ENCODE measurements at regions not wholly inside any gene's neighbourhood (a gene's known extent, or its start where the extent isn't known, plus 50 kb on each side); places are given as distances from the start of the nearest gene placed in this dataset.
"Not testable (repeated sequence)": the region's sequence is repeated elsewhere in the genome, so short reads cannot be mapped to it uniquely, and the experiment has no call there.

DNA sequence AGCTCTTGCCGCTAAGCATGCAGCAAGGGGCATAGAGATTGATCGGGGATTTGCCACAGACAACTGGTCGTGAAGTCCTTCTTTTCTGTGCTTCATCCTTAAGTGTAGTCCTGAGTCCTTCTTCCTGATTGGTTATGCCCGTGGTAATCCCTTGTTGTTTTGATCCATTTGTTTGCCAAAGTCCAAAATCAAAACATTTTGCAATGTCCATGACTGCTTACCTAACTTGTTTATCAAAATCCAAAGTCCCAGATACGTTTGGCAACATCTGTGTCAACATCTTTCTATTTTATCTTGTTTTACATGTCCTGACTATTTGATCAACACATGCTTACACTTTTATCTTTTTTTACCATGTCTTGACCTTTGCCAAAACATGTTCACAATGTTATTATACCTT is 229.0 kb upstream of the ZNF804A start:
- H3K9ac ChIP-seq (ENCODE audit: low read depth, low read length) = no peak overlapping the region
- peaks cover 13% of the 10 kb centered on the region; the same call in 1 of the 2 replicates for H3K4me1 ChIP-seq (ENCODE audit: insufficient read depth, low read length)
- no peaks in the 10 kb centered on the region; the same call in 1 of the 2 replicates for H3K9me3 ChIP-seq (ENCODE audit: insufficient read depth, low read depth, low read length)
- H3K27me3 ChIP-seq (ENCODE audit: insufficient read depth, low read length) = no peaks in the 10 kb centered on the region
- H3K27ac ChIP-seq (ENCODE audit: low read length) = no peak overlapping the region
- H3K36me3 ChIP-seq (ENCODE audit: insufficient read depth, low read depth, low read length) = no peaks in the 10 kb centered on the region
- H3K4me3 ChIP-seq (ENCODE audit: low read length) = no peak overlapping the region

GRCh38 chr2:184370954-184371353 is 227.4 kb upstream of the ZNF804A start:
- no peaks in the 10 kb centered on the region for H3K27me3 ChIP-seq (ENCODE audit: insufficient read depth, low read length)
- H3K36me3 ChIP-seq (ENCODE audit: insufficient read depth, low read depth, low read length) = no peaks in the 10 kb centered on the region
- no peaks in the 10 kb centered on the region; the same call in 1 of the 2 replicates for H3K9me3 ChIP-seq (ENCODE audit: insufficient read depth, low read depth, low read length)
- no peak overlapping the region for H3K9ac ChIP-seq (ENCODE audit: low read depth, low read length)
- H3K4me1 ChIP-seq (ENCODE audit: insufficient read depth, low read length) = peaks cover 13% of the 10 kb centered on the region; the same call in 1 of the 2 replicates
- H3K4me3 ChIP-seq (ENCODE audit: low read length) = no peak overlapping the region
- no peak overlapping the region for H3K27ac ChIP-seq (ENCODE audit: low read length)

DNA sequence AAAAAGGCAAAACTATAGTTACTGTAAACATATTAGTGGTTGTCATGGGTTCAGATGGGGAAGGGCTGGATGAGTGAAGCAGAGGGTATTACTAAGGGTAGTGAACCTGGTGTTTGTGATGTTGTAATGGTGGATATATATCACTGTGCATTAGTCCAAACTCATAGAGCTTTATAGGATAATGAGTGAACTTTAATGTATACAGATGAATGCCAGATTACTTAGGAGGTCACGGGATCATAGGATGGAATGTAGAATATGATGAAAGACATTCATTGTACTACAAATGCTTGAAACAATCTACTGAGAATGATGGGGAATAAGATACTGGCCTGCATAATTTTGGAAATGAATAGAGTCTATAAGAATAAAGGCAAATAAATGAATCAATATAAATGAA is 226.7 kb upstream of the ZNF804A start:
- no peaks in the 10 kb centered on the region for H3K27me3 ChIP-seq (ENCODE audit: insufficient read depth, low read length)
- no peak overlapping the region for H3K4me3 ChIP-seq (ENCODE audit: low read length)
- no peak overlapping the region for H3K9ac ChIP-seq (ENCODE audit: low read depth, low read length)
- H3K9me3 ChIP-seq (ENCODE audit: insufficient read depth, low read depth, low read length) = no peaks in the 10 kb centered on the region; the same call in 1 of the 2 replicates
- no peak overlapping the region for H3K27ac ChIP-seq (ENCODE audit: low read length)
- H3K36me3 ChIP-seq (ENCODE audit: insufficient read depth, low read depth, low read length) = no peaks in the 10 kb centered on the region
- H3K4me1 ChIP-seq (ENCODE audit: insufficient read depth, low read length) = peaks cover 13% of the 10 kb centered on the region; the same call in 1 of the 2 replicates

DNA sequence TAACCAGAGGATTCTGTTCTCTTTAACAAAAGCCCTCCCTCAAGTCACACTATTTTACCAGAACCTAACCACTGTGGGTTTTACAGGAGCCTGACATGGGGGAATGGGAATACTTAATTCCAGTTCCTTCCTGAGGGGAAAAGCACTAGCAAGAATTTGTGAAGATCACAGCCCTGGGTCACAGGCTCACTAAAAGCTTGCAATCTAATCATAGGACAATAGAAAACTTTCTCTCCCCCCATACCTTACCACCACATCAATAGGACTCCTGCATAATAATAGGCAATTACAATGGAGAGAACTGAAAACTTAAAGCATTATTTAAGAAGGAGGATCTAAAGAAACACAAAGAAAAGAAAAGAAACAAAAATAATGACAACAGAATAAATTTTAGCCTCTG is 225.8 kb upstream of the ZNF804A start:
- Histone ChIP-seq H3K9ac (ENCODE audit: low read depth, low read length) (no peak overlapping the region), H3K4me1 (ENCODE audit: insufficient read depth, low read length) (peaks cover 13% of the 10 kb centered on the region; the same call in 1 of the 2 replicates), H3K27ac (ENCODE audit: low read length) (no peak overlapping the region), H3K27me3 (ENCODE audit: insufficient read depth, low read length) (no peaks in the 10 kb centered on the region), H3K36me3 (ENCODE audit: insufficient read depth, low read depth, low read length) (no peaks in the 10 kb centered on the region), H3K4me3 (ENCODE audit: low read length) (no peak overlapping the region), H3K9me3 (ENCODE audit: insufficient read depth, low read depth, low read length) (no peaks in the 10 kb centered on the region; the same call in 1 of the 2 replicates)

- Histone ChIP-seq H3K36me3 (ENCODE audit: insufficient read depth, low read depth, low read length) (no peaks in the 10 kb centered on the region), H3K27ac (ENCODE audit: low read length) (no peak overlapping the region), H3K9ac (ENCODE audit: low read depth, low read length) (no peak overlapping the region), H3K9me3 (ENCODE audit: insufficient read depth, low read depth, low read length) (no peaks in the 10 kb centered on the region), H3K4me1 (ENCODE audit: insufficient read depth, low read length) (no peaks in the 10 kb centered on the region), H3K27me3 (ENCODE audit: insufficient read depth, low read length) (no peaks in the 10 kb centered on the region), H3K4me3 (ENCODE audit: low read length) (no peak overlapping the region)
Measured at GRCh38 chr2:184394642-184395041, 203.7 kb upstream of the ZNF804A start.

GRCh38 chr2:184402381-184402780 is 195.9 kb upstream of the ZNF804A start:
- H3K4me3 ChIP-seq (ENCODE audit: low read length) = no peak overlapping the region
- no peak overlapping the region for H3K27ac ChIP-seq (ENCODE audit: low read length)
- H3K9ac ChIP-seq (ENCODE audit: low read depth, low read length) = no peak overlapping the region
- H3K27me3 ChIP-seq (ENCODE audit: insufficient read depth, low read length) = no peaks in the 10 kb centered on the region
- no peaks in the 10 kb centered on the region for H3K36me3 ChIP-seq (ENCODE audit: insufficient read depth, low read depth, low read length)
- no peaks in the 10 kb centered on the region for H3K4me1 ChIP-seq (ENCODE audit: insufficient read depth, low read length)
- H3K9me3 ChIP-seq (ENCODE audit: insufficient read depth, low read depth, low read length) = peaks cover 6% of the 10 kb centered on the region; the same call in 1 of the 2 replicates

DNA sequence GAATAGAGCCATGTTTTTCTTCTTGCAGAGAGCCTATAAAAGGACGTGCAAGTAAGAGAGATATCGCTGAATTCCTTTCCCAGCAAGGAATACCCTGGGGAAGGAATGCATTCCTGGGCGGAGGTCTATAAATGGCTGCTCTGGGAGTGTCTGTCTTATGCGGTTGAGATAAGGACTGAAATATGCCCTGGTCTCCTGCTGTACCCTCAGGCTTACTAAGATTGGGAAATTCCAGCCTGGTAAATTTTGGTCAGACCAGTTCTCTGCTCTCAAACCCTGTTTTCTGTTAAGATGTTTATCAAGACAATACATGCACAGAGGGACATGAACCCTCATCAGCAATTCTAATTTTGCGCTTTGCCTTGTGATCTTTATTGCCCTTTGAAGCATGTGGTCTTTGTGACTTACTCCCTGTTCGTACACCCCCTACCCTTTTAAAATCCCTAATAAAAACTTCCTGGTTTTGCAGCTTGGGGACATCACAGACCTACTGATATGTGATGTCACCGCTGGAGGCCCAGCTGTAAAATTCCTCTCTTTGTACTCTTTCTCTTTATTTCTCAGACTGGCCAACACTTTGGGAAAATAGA is 191.2 kb upstream of the ZNF804A start:
- H3K9ac ChIP-seq (ENCODE audit: low read depth, low read length); H3K36me3 ChIP-seq (ENCODE audit: insufficient read depth, low read depth, low read length); H3K27me3 ChIP-seq (ENCODE audit: insufficient read depth, low read length); H3K27ac ChIP-seq (ENCODE audit: low read length); H3K4me1 ChIP-seq (ENCODE audit: insufficient read depth, low read length); H3K4me3 ChIP-seq (ENCODE audit: low read length): not testable (repeated sequence)
- H3K9me3 ChIP-seq (ENCODE audit: insufficient read depth, low read depth, low read length) = peaks cover 14% of the 10 kb centered on the region

GRCh38 chr2:184410160-184410559 is 188.2 kb upstream of the ZNF804A start:
- Histone ChIP-seq H3K27me3 (ENCODE audit: insufficient read depth, low read length) (no peaks in the 10 kb centered on the region), H3K4me1 (ENCODE audit: insufficient read depth, low read length) (no peaks in the 10 kb centered on the region), H3K4me3 (ENCODE audit: low read length) (no peak overlapping the region), H3K9ac (ENCODE audit: low read depth, low read length) (no peak overlapping the region), H3K9me3 (ENCODE audit: insufficient read depth, low read depth, low read length) (peaks cover 14% of the 10 kb centered on the region), H3K27ac (ENCODE audit: low read length) (no peak overlapping the region), H3K36me3 (ENCODE audit: insufficient read depth, low read depth, low read length) (no peaks in the 10 kb centered on the region)

DNA sequence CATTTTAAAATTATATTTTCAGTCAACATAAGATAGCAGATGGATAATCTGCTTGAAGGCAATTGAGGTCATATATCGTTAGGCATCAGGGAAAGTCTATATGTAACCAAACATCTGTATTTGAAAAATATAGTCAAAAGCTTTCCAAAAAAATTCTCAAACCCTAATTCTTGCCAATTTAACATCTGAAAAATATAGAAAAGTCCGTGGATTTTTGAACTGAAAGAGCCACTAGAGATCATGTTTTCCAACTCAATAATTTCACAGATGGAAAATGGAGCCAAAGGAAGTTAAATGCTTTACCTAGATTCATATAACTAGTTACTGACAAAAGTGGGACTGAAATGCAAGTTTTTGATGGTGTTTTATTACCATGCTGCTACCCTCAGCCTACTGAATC is 185.1 kb upstream of the ZNF804A start:
- H3K4me1 ChIP-seq (ENCODE audit: insufficient read depth, low read length) = no peaks in the 10 kb centered on the region
- no peak overlapping the region for H3K4me3 ChIP-seq (ENCODE audit: low read length)
- no peaks in the 10 kb centered on the region for H3K9me3 ChIP-seq (ENCODE audit: insufficient read depth, low read depth, low read length)
- H3K9ac ChIP-seq (ENCODE audit: low read depth, low read length) = no peak overlapping the region
- no peak overlapping the region for H3K27ac ChIP-seq (ENCODE audit: low read length)
- no peaks in the 10 kb centered on the region for H3K36me3 ChIP-seq (ENCODE audit: insufficient read depth, low read depth, low read length)
- H3K27me3 ChIP-seq (ENCODE audit: insufficient read depth, low read length) = no peaks in the 10 kb centered on the region

DNA sequence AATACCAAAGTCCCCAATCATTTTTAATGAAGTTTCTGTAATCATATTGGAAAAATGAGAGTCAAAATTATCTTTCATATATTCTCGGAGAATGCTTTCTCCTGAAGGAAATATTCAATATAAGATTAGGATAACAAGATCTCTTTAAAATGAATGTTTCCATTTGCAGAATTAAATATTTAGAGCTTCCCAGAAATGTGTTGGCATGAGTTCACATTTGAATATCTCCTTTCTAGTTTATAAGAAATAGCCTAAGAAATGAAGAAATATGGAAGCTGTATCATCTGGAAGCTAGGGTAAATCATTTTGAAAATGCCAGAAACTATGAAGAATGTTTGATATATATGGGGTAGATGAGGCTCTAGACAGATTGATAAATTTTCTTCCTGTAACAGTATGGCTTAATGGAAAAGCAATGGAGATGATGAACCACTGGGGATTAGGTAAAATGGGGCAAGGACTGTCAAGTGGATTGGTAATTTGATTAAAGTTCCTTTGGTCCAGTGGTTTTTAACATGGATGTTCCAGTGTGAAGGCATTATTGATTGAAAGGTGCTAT is 184.6 kb upstream of the ZNF804A start:
- no peaks in the 10 kb centered on the region for H3K36me3 ChIP-seq (ENCODE audit: insufficient read depth, low read depth, low read length)
- no peaks in the 10 kb centered on the region for H3K4me1 ChIP-seq (ENCODE audit: insufficient read depth, low read length)
- no peak overlapping the region for H3K9ac ChIP-seq (ENCODE audit: low read depth, low read length)
- no peaks in the 10 kb centered on the region for H3K27me3 ChIP-seq (ENCODE audit: insufficient read depth, low read length)
- no peaks in the 10 kb centered on the region for H3K9me3 ChIP-seq (ENCODE audit: insufficient read depth, low read depth, low read length)
- no peak overlapping the region for H3K4me3 ChIP-seq (ENCODE audit: low read length)
- no peak overlapping the region for H3K27ac ChIP-seq (ENCODE audit: low read length)

DNA sequence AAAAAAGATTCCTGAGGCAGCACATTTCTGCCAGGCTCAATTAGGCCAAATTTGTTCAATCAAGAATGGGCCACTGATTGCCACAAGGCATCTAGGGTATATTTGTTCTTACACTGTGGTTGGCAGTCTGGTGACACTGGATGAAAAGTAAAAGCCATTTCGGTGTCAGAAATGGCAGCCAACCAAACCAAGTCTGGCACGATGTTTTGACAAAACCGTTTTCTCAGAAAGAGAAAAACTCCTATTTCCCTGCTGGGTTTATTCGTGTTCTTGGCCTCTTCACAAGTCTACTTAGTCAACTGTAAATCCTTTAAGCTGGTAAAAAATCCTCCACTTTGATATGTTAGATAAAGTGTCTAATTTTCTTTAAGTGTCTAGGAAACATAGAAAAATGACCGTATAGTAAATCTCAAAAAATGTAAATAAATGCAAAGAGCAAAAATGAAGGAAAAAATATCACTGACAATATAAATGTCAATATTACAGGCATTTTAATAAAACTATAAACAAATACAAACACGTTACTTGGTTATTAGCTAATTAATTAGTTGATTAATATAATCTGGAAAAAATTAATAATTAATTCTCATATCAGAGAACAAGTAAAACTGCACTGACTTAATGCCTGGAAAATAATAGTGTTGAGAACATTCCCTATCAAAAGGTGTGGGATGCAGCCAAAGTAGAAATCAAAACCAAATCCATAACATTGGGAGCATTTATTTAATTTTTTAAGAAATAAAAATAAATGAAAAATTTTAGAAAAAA is 182.0 kb upstream of the ZNF804A start:
- no peak overlapping the region for H3K9ac ChIP-seq (ENCODE audit: low read depth, low read length)
- no peaks in the 10 kb centered on the region; the same call in 1 of the 2 replicates for H3K4me1 ChIP-seq (ENCODE audit: insufficient read depth, low read length)
- no peaks in the 10 kb centered on the region for H3K36me3 ChIP-seq (ENCODE audit: insufficient read depth, low read depth, low read length)
- no peaks in the 10 kb centered on the region for H3K27me3 ChIP-seq (ENCODE audit: insufficient read depth, low read length)
- H3K9me3 ChIP-seq (ENCODE audit: insufficient read depth, low read depth, low read length) = no peaks in the 10 kb centered on the region
- no peak overlapping the region for H3K4me3 ChIP-seq (ENCODE audit: low read length)
- H3K27ac ChIP-seq (ENCODE audit: low read length) = no peak overlapping the region

DNA sequence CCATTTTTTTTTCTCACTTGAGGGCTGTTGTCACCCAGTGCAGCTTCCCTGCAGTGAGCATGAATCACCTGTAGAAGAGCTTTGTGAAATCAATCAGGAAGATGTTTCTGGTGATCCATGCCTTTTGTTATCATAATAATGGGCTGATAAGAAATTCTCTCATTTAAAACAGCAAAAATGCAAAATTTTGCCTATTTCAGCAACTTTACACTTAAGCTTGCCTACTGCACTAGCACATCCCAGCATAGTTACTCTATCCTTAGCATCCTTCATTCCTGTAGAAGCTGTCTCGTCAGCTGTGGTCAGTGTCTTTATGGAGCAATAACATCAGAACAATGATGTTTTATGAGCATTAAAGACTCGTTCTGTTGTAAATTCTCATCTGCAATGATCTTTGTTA is 178.6 kb upstream of the ZNF804A start:
- H3K27me3 ChIP-seq (ENCODE audit: insufficient read depth, low read length) = no peaks in the 10 kb centered on the region
- H3K27ac ChIP-seq (ENCODE audit: low read length) = no peak overlapping the region

More for the DNA sequence above, 178.6 kb upstream of the ZNF804A start:
- no peaks in the 10 kb centered on the region for H3K9me3 ChIP-seq (ENCODE audit: insufficient read depth, low read depth, low read length)
- H3K9ac ChIP-seq (ENCODE audit: low read depth, low read length) = no peak overlapping the region
- no peaks in the 10 kb centered on the region; the same call in 1 of the 2 replicates for H3K4me1 ChIP-seq (ENCODE audit: insufficient read depth, low read length)
- no peak overlapping the region for H3K4me3 ChIP-seq (ENCODE audit: low read length)
- no peaks in the 10 kb centered on the region for H3K36me3 ChIP-seq (ENCODE audit: insufficient read depth, low read depth, low read length)
